Cerebellar cortex (tissue), 1 donor: ENCODE measurements at regions not wholly inside any gene's neighbourhood (a gene's known extent, or its start where the extent isn't known, plus 50 kb on each side); places are given as distances from the start of the nearest gene placed in this dataset.

Experiments
- DNase-seq: peaks from one replicate; pipeline ENCODE4 v3.0.0-alpha.2; 2015; ENCODE audit warnings: low spot score

GRCh38 chr6:114796576-114796975 is 453.8 kb upstream of the HS3ST5 start:
- DNase-seq, result no peak

GRCh38 chr6:114793428-114793827 is 450.6 kb upstream of the HS3ST5 start:
- no peak for DNase-seq

DNA sequence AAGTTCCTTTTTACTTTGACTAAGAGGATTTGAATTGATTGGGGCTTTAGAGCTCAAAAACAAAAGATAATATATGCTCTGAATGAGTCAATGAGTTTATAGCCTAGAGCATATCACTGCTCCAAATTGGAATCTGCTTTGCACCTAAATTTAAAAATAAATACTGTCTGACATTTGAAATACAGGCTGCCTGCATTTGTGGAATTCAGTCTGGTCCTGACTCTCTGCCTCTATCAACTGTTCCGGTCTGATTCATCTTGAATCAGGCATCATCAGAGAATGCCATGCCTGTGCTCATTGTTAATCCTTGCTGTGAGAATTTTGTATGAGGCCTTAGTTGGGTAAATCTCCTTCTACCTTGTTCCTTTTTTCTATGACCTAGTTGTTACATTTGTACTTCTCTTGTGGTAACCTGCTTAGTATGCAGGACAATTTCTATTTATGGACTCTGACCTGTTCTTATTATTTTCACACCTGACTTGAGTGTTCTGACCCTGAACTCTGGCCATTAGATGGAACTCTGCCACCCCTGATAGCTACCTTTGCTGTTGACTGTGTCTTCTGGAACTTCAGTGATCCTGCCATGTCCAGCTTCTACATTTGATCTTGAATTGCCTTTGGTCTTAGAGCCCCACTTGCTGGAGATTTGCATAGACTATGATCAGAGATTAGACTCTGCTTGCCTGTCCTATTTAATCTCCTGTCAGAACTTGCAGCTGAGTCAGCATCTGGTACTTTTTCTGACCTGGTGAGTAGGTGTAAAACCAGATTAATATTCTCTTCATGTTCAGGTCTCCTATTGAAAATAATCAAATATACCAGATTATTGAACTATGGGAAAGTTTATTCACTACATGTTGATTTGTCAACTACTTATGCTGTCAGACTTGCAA is 442.7 kb upstream of the HS3ST5 start:
- no peak for DNase-seq

DNA sequence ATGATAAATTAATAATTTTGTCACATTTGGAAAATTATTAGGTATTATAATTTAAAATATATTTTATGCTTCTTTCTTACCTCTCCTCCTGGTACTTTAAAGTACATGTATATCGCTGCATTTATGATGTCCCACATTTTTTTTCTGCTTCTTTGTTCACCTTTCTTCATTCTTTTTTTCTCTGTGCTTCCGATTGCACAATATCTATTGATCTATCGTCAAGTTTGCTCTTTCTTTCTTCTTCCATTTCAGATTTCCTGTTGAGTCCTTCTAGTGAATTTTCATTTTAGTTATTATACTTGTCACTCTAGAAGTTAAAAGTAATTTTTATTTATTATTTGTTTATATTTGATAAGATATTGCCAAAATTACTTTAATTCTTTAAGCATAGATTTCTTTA is 441.0 kb upstream of the HS3ST5 start:
- DNase-seq, result no peak

- no peak for DNase-seq
These were observed 440.3 kb upstream of the HS3ST5 start for GRCh38 chr6:114783083-114783482.

- DNase-seq, result no peak
These were observed 422.0 kb upstream of the HS3ST5 start for GRCh38 chr6:114764866-114765265.

- no peak for DNase-seq
These were observed 419.3 kb upstream of the HS3ST5 start for GRCh38 chr6:114762145-114762544.

- DNase-seq, result peak; percentile 24
These were observed 405.3 kb upstream of the HS3ST5 start for GRCh38 chr6:114747995-114748625.

DNA sequence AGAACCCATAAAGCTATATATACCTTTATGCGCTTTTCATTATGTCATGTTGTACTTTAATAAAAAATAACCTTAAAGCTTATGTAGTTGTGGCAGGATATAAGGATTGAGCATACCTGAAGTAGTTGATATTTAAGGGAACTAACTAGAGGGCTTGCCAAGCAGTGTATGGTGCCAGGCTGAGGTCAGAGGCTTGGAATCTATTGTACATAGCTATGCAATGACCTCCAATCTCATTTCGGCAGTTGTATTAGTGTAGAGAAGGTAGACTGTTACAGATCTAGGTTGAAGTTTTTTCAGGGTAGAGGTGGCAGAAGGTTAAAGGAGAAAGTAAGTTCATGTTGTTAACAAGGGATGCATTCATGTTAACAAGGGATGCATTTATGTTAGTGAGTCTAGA is 397.7 kb upstream of the HS3ST5 start:
- no peak for DNase-seq

DNA sequence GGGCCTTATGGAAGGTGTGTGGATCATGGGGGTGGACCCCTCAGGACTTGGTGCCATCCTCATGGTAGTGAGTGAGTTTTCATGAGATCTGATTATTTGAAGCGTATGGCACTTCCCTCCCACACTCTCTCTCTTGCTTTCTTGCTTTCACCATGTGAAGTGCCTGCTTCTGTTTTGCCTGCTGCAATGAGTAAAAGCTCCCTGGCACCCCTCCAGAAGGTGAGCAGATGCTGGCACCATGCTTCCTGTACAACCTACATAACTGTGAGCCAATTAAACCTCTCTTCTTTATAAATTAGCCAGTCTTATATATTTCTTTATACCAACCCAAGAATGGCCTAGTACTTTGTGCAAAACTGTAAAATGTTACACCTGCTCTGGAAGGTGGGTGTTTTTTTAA is 396.8 kb upstream of the HS3ST5 start:
- no peak for DNase-seq

GRCh38 chr6:114735025-114735735 is 392.4 kb upstream of the HS3ST5 start:
- no peak for DNase-seq

DNA sequence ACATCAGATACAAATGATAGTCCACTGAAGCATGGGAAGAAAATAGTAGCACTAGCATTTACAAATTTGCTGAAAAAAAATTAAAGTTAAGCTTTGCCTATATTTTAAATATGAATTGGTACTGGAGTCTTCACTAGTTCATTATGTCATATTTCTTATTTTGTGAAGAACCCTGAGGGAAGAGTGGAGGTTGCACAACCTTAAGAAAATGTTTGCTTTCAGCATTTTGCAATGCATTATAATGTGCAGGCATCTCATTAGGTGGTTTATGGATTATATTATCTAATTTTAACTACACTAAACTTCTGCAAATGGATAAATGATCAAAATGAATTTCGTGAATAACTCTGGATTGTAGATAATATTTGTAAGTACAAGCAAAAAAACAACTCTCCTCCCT is 390.8 kb upstream of the HS3ST5 start:
- no peak for DNase-seq

DNA sequence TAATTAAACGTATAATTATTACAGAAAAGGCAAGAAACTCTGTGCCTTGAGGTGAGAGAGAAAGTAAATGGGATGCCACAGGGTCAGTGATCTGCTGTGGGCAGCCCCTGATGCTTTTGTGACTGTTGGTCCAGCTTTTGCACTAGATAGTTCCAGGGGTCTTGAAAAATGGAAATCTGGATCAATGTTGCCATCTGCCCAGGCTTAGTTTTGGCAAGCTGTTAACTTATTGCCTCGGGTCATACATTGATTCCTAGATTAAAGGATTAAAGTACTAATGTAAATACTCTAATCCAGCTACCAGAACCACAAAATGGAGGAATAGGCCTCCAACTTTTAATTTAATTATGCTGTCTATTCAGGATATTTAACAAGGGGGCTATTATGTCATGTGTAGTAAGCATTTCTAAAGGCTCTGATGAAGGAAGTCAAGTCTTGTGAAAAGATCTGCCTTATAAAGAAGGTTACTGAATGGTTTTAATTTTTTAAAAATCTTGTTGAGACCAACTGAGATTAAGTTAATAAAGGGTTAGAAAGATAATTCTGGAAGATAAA is 376.0 kb upstream of the HS3ST5 start:
- DNase-seq, result no peak

DNA sequence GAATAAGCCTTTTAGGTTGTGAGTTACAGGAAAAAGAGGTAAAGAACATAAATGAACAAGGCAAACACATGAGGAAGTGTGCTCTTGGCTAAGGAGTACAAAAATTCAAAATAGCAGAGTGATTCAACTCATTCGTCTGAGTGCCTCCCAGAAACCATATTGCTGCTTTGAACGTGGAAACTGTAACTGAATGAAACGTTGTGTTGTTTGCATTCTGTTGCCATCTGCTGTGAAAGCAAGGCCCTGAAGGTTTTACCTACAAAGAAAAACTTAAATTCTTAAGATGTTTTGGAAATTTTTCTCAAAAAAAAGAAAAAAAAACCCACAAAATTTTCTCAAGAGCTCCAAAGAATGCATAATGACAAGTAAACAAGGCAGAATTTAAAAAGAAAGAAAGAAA is 375.4 kb upstream of the HS3ST5 start:
- no peak for DNase-seq

- DNase-seq, result no peak
These were observed 372.1 kb upstream of the HS3ST5 start for GRCh38 chr6:114714836-114715507.

DNA sequence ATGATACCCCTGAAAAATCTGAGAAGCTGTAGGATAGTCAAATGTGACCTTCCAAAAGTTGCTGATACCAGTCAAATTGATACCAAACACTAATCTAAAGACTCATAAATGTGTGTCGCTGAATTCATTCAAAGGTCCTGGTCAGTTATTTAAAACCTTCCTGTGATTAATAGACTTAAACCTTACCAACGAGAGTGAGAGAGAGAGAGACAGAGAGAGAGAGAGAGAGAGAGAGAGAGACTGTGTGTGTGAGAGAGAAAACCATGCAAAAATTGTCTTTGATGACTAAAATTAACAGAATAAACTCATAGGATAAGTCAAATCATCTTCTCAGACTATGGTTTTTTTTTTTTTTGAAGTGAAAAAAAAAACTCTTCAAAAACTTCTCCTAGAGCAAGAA is 370.9 kb upstream of the HS3ST5 start:
- no peak for DNase-seq

DNA sequence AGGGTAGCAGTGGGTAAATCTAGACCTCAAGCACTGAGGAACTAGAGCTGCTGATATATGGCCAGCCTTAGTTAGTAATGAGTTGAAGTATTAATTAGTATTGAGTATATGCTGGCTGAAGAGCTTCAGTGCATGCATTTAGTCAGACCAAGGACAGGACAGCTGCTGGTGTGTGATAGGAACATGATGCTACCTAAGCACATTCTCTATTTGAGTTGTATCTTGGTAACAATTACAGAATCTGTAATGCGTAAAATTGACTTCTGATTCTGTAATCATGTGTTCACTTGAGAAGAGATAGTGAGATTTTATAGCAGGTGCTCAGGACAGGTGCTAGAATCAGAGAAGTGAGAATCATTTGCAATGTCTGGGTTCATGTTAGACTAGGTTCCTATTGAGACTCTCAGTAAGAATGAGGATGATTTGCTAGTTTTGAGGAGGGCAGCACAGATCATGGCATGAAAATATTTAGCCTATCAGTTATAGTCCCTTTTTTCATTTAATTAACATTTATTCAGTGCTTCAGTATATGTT is 369.4 kb upstream of the HS3ST5 start:
- DNase-seq, result no peak

DNA sequence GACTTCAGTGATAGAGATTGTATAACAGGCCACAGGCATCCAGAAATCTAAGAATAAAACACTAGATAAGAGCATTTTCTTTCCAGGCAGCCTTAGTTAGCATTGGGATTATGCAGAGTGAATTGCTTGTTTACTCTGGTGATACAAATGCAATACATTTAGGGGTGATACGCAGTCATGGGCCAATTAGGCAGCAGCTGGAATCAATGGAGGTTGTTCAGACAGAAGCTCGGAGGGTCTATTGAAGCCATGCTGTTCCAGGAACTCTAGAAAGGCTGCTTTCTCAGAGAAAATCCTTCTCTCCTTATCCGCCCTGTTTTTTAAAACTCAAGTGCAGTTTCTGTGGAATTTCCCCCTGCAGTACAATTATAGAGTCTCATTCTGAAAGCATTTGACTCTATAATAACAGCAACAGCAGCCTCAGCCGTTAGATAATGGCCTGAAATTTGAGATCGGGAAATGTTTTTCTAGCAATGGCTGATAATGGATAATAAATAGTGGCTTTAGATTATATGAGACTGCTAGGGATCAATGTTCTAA is 364.3 kb upstream of the HS3ST5 start:
- DNase-seq, result no peak

GRCh38 chr6:114690625-114691024 is 347.8 kb upstream of the HS3ST5 start:
- no peak for DNase-seq

DNA sequence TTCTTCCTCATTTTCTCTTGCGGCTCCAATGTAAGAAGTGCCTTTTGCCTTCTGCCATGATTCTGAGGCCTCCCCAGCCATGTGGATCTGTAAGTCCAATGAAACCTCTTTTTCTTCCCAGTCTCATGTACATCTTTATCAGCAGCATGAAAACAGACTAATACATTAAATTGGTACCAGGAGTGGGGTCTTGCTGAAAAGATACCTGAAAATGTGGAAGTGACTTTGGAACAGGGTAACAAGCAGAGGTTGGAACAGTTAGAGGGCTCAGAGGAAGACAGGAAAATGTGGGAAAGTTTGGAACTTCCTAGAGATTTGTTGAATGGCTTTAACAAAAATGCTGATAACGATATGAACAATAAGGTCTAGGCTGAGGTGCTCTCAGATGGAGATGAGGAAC is 316.7 kb upstream of the HS3ST5 start:
- no peak for DNase-seq

- DNase-seq, result no peak
These were observed 308.8 kb upstream of the HS3ST5 start for GRCh38 chr6:114651611-114652010.

DNA sequence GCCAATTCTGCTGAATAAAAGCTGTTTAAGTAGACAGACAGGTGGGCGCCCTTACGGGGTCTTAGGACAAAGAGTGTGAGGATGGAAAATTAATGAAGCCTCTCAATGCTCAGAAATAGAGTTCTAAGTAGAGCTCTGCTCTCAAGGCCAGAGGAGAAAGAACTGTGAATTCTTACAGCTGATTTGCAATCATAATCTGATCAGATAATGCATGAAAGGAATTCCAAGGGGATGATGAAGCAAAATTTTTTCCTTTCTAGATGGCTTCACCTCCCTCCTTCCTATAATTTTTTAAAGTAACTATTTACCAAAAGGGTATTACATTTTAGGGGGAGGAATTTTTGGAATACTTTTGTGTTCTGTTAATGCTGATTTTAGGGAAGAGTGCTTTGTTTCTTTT is 308.1 kb upstream of the HS3ST5 start:
- DNase-seq, result no peak
